Vagina (tissue), 2 donors: ENCODE measurements at regions not wholly inside any gene's neighbourhood (a gene's known extent, or its start where the extent isn't known, plus 50 kb on each side); places are given as distances from the start of the nearest gene placed in this dataset.

Experiments used
- DNase-seq, 2 donors: peaks; one replicate each; pipeline ENCODE4 v3.0.0-alpha.2; 2017; ENCODE audit errors: extremely low spot score in 2 of 2
- H3K27ac ChIP-seq: fragments of 200-600 bp; sonication (generic); one replicate; pipeline ENCODE4 v1.5.1; 2019
- H3K27me3 ChIP-seq: fragments of 200-600 bp; sonication (generic); one replicate; pipeline ENCODE4 v1.5.1; 2019
- H3K36me3 ChIP-seq, 2 donors: fragments of 200-600 bp; sonication (generic); one replicate each; pipeline ENCODE4 v1.5.1; 2017 to 2019
- H3K4me1 ChIP-seq: fragments of 200-600 bp; sonication (generic); one replicate; pipeline ENCODE4 v1.5.1; 2019
- H3K4me3 ChIP-seq, 2 donors: fragments of 200-600 bp; sonication (generic); 1 replicate in 1 of 2; 2 replicates in 1 of 2; pipeline ENCODE4 v1.5.1; 2016 to 2019
- H3K9me3 ChIP-seq: fragments of 200-600 bp; sonication (generic); one replicate; pipeline ENCODE4 v1.5.1; 2019
- CTCF ChIP-seq, 3 experiments: fragments of 450-650 bp in 2 of 3; fragments of 200-600 bp in 1 of 3; sonication (generic) in 1 of 3; IDR thresholded peaks; one replicate each; pipeline ENCODE4 v1.5.1; 2017 to 2019; ENCODE audit warnings: antibody characterized with exemption in 3 of 3, mild to moderate bottlenecking in 2 of 3, moderate library complexity in 2 of 3
- POLR2A ChIP-seq, 2 donors: fragments of 450-650 bp; IDR thresholded peaks; one replicate each; pipeline ENCODE4 v1.6.1; 2017; ENCODE audit warnings: antibody characterized with exemption in 2 of 2, mild to moderate bottlenecking in 2 of 2, moderate library complexity in 2 of 2
- POLR2AphosphoS5 ChIP-seq, 2 donors: sonication (generic); formaldehyde crosslinking; IDR thresholded peaks; one replicate each; pipeline ENCODE4 v1.9.0; 2017; ENCODE audit warnings: antibody characterized with exemption in 2 of 2, mild to moderate bottlenecking in 2 of 2, low read depth in 1 of 2; ENCODE audit not compliant: insufficient read depth in 1 of 2
- intact Hi-C: fragments of 100-400 bp; cut with DNase I; formaldehyde crosslinking; loops from one replicate; pipeline ENCODE4 v1.15.1; 2023

- no peak overlapping the region for H3K4me3 ChIP-seq
- H3K4me1 ChIP-seq = no peaks in the 10 kb centered on the region
- no peak for DNase-seq
- no peaks in the 10 kb centered on the region for H3K36me3 ChIP-seq
- no peaks in the 10 kb centered on the region for H3K27me3 ChIP-seq
- no peaks in the 10 kb centered on the region for H3K9me3 ChIP-seq
- TF ChIP-seq POLR2AphosphoS5 (IDR thresholded peaks at IDR 0.05; ENCODE audit: insufficient read depth in 1 of 2, low read depth in 1 of 2) = no peak
- no peak for TF ChIP-seq POLR2A (IDR thresholded peaks at IDR 0.05)
- TF ChIP-seq CTCF (IDR thresholded peaks at IDR 0.05) = no peak
- H3K27ac ChIP-seq = no peak overlapping the region
- intact Hi-C loops = no loop called here
These were observed 143.6 kb upstream of the HNRNPA3 start for GRCh38 chr2:177068967-177069366.

GRCh38 chr2:177072090-177072489, 140.5 kb upstream of the HNRNPA3 start:
- intact Hi-C loops = no loop called here
- no peak overlapping the region for H3K27ac ChIP-seq
- H3K27me3 ChIP-seq = no peaks in the 10 kb centered on the region
- H3K9me3 ChIP-seq = no peaks in the 10 kb centered on the region
- H3K4me3 ChIP-seq = no peak overlapping the region
- H3K4me1 ChIP-seq = no peaks in the 10 kb centered on the region
- H3K36me3 ChIP-seq = no peaks in the 10 kb centered on the region
- DNase-seq = no peak
- TF ChIP-seq CTCF (IDR thresholded peaks at IDR 0.05) = no peak

- TF ChIP-seq POLR2AphosphoS5 (IDR thresholded peaks at IDR 0.05; ENCODE audit: insufficient read depth in 1 of 2, low read depth in 1 of 2) (no peak), POLR2A (IDR thresholded peaks at IDR 0.05) (no peak)
- Histone ChIP-seq H3K36me3 (no peaks in the 10 kb centered on the region), H3K27me3 (no peaks in the 10 kb centered on the region), H3K9me3 (no peaks in the 10 kb centered on the region), H3K4me3 (no peak overlapping the region), H3K27ac (no peak overlapping the region), H3K4me1 (no peaks in the 10 kb centered on the region)
- intact Hi-C loops = no loop called here
- no peak for DNase-seq
These were observed 139.0 kb upstream of the HNRNPA3 start for GRCh38 chr2:177073611-177074010.

- H3K4me1 ChIP-seq = no peaks in the 10 kb centered on the region
- H3K4me3 ChIP-seq = no peak overlapping the region
- no peak for DNase-seq
- TF ChIP-seq POLR2A (IDR thresholded peaks at IDR 0.05) = no peak
- no peak for TF ChIP-seq POLR2AphosphoS5 (IDR thresholded peaks at IDR 0.05; ENCODE audit: insufficient read depth in 1 of 2, low read depth in 1 of 2)
- TF ChIP-seq CTCF (IDR thresholded peaks at IDR 0.05) = no peak
- no peaks in the 10 kb centered on the region for H3K36me3 ChIP-seq
- H3K27me3 ChIP-seq = no peaks in the 10 kb centered on the region
- intact Hi-C loops = no loop called here
- H3K9me3 ChIP-seq = no peaks in the 10 kb centered on the region
- no peak overlapping the region for H3K27ac ChIP-seq
These were observed 138.4 kb upstream of the HNRNPA3 start for GRCh38 chr2:177074099-177074710.

- H3K27ac ChIP-seq = no peak overlapping the region
- no peaks in the 10 kb centered on the region for H3K9me3 ChIP-seq
- no peaks in the 10 kb centered on the region for H3K27me3 ChIP-seq
- H3K4me3 ChIP-seq = no peak overlapping the region
- TF ChIP-seq POLR2A (IDR thresholded peaks at IDR 0.05) (no peak), CTCF (IDR thresholded peaks at IDR 0.05) (no peak), POLR2AphosphoS5 (IDR thresholded peaks at IDR 0.05; ENCODE audit: insufficient read depth in 1 of 2, low read depth in 1 of 2) (no peak)
- intact Hi-C loops = no loop called here
- H3K4me1 ChIP-seq = no peaks in the 10 kb centered on the region
- DNase-seq = no peak
- H3K36me3 ChIP-seq = no peaks in the 10 kb centered on the region
These were observed 137.3 kb upstream of the HNRNPA3 start for GRCh38 chr2:177075254-177075653.
